ENCODE measurements at regions not wholly inside any gene's neighbourhood (a gene's known extent, or its start where the extent isn't known, plus 50 kb on each side); places are given as distances from the start of the nearest gene placed in this dataset.
A peak's percentile ranks its signal among the peaks of the same experiment; 100 is the strongest.

- no peak overlapping the region for H2BK12ac ChIP-seq (ENCODE audit: low read depth, low read length)
- H2BK15ac ChIP-seq (ENCODE audit: low read length), result no peak overlapping the region
- H3K23ac ChIP-seq (ENCODE audit: insufficient read length), result no peak overlapping the region
- no peak overlapping the region for H3K27ac ChIP-seq (ENCODE audit: low read depth, low read length)
- no peaks in the 10 kb centered on the region for H3K23me2 ChIP-seq (ENCODE audit: low read depth, low read length)
- no peaks in the 10 kb centered on the region for H3K79me2 ChIP-seq (ENCODE audit: control insufficient read depth in 1 of 2, insufficient read depth in 2 of 2, low read length in 2 of 2)
- TF ChIP-seq POLR2A (IDR thresholded peaks at IDR 0.05; ENCODE audit: control extremely low read depth in 1 of 2, low read depth in 2 of 2, low read length in 2 of 2), result no peak
- no peak for TF ChIP-seq NRF1 (IDR thresholded peaks at IDR 0.05; ENCODE audit: low read depth, low read length)
- TF ChIP-seq CTBP2 (IDR thresholded peaks at IDR 0.05; ENCODE audit: borderline replicate concordance, insufficient read depth, insufficient read length, low read length), result no peak
- TF ChIP-seq SUZ12 (IDR thresholded peaks at IDR 0.05; ENCODE audit: low read length), result no peak
- no peak for TF ChIP-seq RFX5 (IDR thresholded peaks at IDR 0.05; ENCODE audit: borderline replicate concordance, low read depth, low read length)
- TF ChIP-seq SP4 (IDR thresholded peaks at IDR 0.05; ENCODE audit: low read length), result no peak
- no peak for TF ChIP-seq ZNF274 (IDR thresholded peaks at IDR 0.05; ENCODE audit: borderline replicate concordance, extremely low read depth, low read length)
- TF ChIP-seq SIX5 (IDR thresholded peaks at IDR 0.05; ENCODE audit: low read depth, low read length), result no peak
- no peak for TF ChIP-seq KDM5A (IDR thresholded peaks at IDR 0.05; ENCODE audit: low read length)
- TF ChIP-seq MAFK (IDR thresholded peaks at IDR 0.05; ENCODE audit: low read depth, low read length), result no peak
- no peak for TF ChIP-seq TCF12 (IDR thresholded peaks at IDR 0.05; ENCODE audit: low read depth, low read length)
- TF ChIP-seq NANOG (IDR thresholded peaks at IDR 0.05; ENCODE audit: insufficient read depth, low read depth, low read length, poor library complexity, severe bottlenecking), result no peak
- no peak for TF ChIP-seq BCL11A (IDR thresholded peaks at IDR 0.05; ENCODE audit: low read depth in 2 of 2, low read length in 2 of 2)
- TF ChIP-seq SRF (IDR thresholded peaks at IDR 0.05; ENCODE audit: low read depth, low read length), result no peak
- POLR2A ChIA-PET (ENCODE audit: partially characterized antibody), result no interaction called here
- no peak overlapping the region for H2BK20ac ChIP-seq (ENCODE audit: low read length)
- H3K18ac ChIP-seq (ENCODE audit: extremely low read depth, low read length), result no peak overlapping the region
- no peak overlapping the region for H2AK5ac ChIP-seq (ENCODE audit: low read depth, low read length)
- no peaks in the 10 kb centered on the region for H3K79me1 ChIP-seq (ENCODE audit: low read depth, low read length)
- H3K14ac ChIP-seq (ENCODE audit: insufficient read length), result no peak overlapping the region
- H2BK5ac ChIP-seq (ENCODE audit: low read depth, low read length), result no peak overlapping the region
- H4K91ac ChIP-seq (replicated peaks; ENCODE audit: insufficient read length, low read length), result no peak overlapping the region
- WGBS, 2 experiments (ENCODE audit: extremely low coverage in 1 of 2, insufficient coverage in 1 of 2, insufficient read length in 1 of 2, insufficient replicate concordance in 2 of 2, low coverage in 1 of 2, low lambda C conversion rate in 2 of 2, missing lambda C conversion rate in 1 of 2), result 96% methylated on average over 17 of the region's 19 CpGs; no CpG with 5 or more reads in 1 of the 2 experiments
- CTCF ChIA-PET (ENCODE audit: partially characterized antibody), result interaction anchor here (0.9 to 1.0 kb wide), 4 partner anchors 10 to 268 kb away, joined by 3 read pairs; no protein-coding TSS in a partner anchor
- no peak overlapping the region for H3K9ac ChIP-seq (replicated peaks in 1 of 4; ENCODE audit: extremely low read depth in 1 of 4, low read depth in 3 of 4, low read length in 3 of 4)
- no peak overlapping the region for H4K5ac ChIP-seq (ENCODE audit: insufficient read length, low read depth, low read length)
- FAIRE-seq (no peak), DNase-seq (ENCODE audit: low read depth in 1 of 2, low spot score in 2 of 2) (no peak)
- H3K4ac ChIP-seq (replicated peaks; ENCODE audit: insufficient read length, low read depth, low read length), result no peak overlapping the region
- H2BK120ac ChIP-seq (replicated peaks; ENCODE audit: low read depth, low read length), result no peak overlapping the region
- H4K20me1 ChIP-seq (replicated peaks in 1 of 2; ENCODE audit: control insufficient read depth in 1 of 2, insufficient read depth in 2 of 2, low read length in 2 of 2), result no peaks in the 10 kb centered on the region
- no peak overlapping the region for H2AFZ ChIP-seq (ENCODE audit: low read length)
- H3K36me3 ChIP-seq (ENCODE audit: control insufficient read depth in 2 of 4, insufficient read depth in 4 of 4, low read length in 3 of 4), result no peaks in the 10 kb centered on the region
- peaks cover 0 to 5% (median 0%) of the 10 kb centered on the region in 4 experiments; a peak in 1 of 7 replicates for H3K27me3 ChIP-seq (replicated peaks in 1 of 4; ENCODE audit: control insufficient read depth in 3 of 4, extremely low read depth in 1 of 4, insufficient read depth in 3 of 4, low read length in 3 of 4)
- H3K4me2 ChIP-seq (ENCODE audit: insufficient read depth in 1 of 2, low read depth in 2 of 2, low read length in 2 of 2), result no peak overlapping the region
- H3K56ac ChIP-seq (replicated peaks; ENCODE audit: insufficient read length, low read depth, low read length), result no peak overlapping the region
- H4K8ac ChIP-seq (ENCODE audit: extremely low read depth, insufficient read depth, low read length), result peak overlapping the region; percentile 53
- no peaks in the 10 kb centered on the region for H3K9me3 ChIP-seq (ENCODE audit: insufficient read depth in 2 of 2, low read depth in 1 of 2, low read length in 1 of 2)
- H3K4me3 ChIP-seq (ENCODE audit: extremely low read depth in 1 of 4, insufficient read depth in 2 of 4, low read depth in 3 of 4, low read length in 4 of 4), result no peak overlapping the region
- H3K4me1 ChIP-seq (replicated peaks in 1 of 4; ENCODE audit: control insufficient read depth in 3 of 4, insufficient read depth in 4 of 4, low read length in 3 of 4), result no peaks in the 10 kb centered on the region; a peak in 3 of 7 replicates
These were observed 78.5 kb upstream of the SNTG2 start for GRCh38 chr2:871926-872680.
